HG02678 (cell line): ENCODE measurements at regions not wholly inside any gene's neighbourhood (a gene's known extent, or its start where the extent isn't known, plus 50 kb on each side); places are given as distances from the start of the nearest gene placed in this dataset.
A peak's percentile ranks its signal among the peaks of the same experiment; 100 is the strongest.
"Not testable (repeated sequence)": the region's sequence is repeated elsewhere in the genome, so short reads cannot be mapped to it uniquely, and the experiment has no call there.

ENCODE experiments used
- ATAC-seq: cut with Tn5 transposase; IDR thresholded peaks from one replicate; pipeline ENCODE4 v1.9.1; 2021; ENCODE audit warnings: mild to moderate bottlenecking, moderate library complexity; ENCODE audit not compliant: unreplicated experiment

GRCh38 chr14:106511800-106512198, 985.4 kb downstream of the TMEM121 start:
- ATAC-seq, result no peak

- no peak for ATAC-seq
Measured at GRCh38 chr14:106513302-106513701, 986.9 kb downstream of the TMEM121 start.

GRCh38 chr14:106518054-106518943, 991.9 kb downstream of the TMEM121 start:
- ATAC-seq, result no peak

GRCh38 chr14:106522118-106522517, 995.7 kb downstream of the TMEM121 start:
- not testable (repeated sequence) for ATAC-seq

GRCh38 chr14:106522990-106523389, 996.6 kb downstream of the TMEM121 start:
- no peak for ATAC-seq

- no peak for ATAC-seq
Measured at GRCh38 chr14:106528717-106529116, 1002.3 kb downstream of the TMEM121 start.

- no peak for ATAC-seq
Measured at GRCh38 chr14:106530031-106530422, 1003.6 kb downstream of the TMEM121 start.

GRCh38 chr14:106530423-106531107, 1004.2 kb downstream of the TMEM121 start:
- ATAC-seq, result peak; percentile 75

- not testable (repeated sequence) for ATAC-seq
Measured at GRCh38 chr14:106537597-106537996, 1011.2 kb downstream of the TMEM121 start.

GRCh38 chr14:106538201-106538600, 1011.8 kb downstream of the TMEM121 start:
- ATAC-seq, result no peak

- no peak for ATAC-seq
Measured at GRCh38 chr14:106547735-106548434, 1021.5 kb downstream of the TMEM121 start.

GRCh38 chr14:106549064-106549463, 1022.7 kb downstream of the TMEM121 start:
- no peak for ATAC-seq

- no peak for ATAC-seq
Measured at GRCh38 chr14:106551265-106551664, 1024.9 kb downstream of the TMEM121 start.

GRCh38 chr14:106556211-106556610, 1029.8 kb downstream of the TMEM121 start:
- not testable (repeated sequence) for ATAC-seq

GRCh38 chr14:106556665-106557289, 1030.4 kb downstream of the TMEM121 start:
- ATAC-seq, result no peak

- ATAC-seq, result no peak
Measured at GRCh38 chr14:106562451-106562850, 1036.1 kb downstream of the TMEM121 start.

GRCh38 chr14:106564058-106564643, 1037.8 kb downstream of the TMEM121 start:
- no peak for ATAC-seq

- no peak for ATAC-seq
Measured at GRCh38 chr14:106578481-106578880, 1052.1 kb downstream of the TMEM121 start.

GRCh38 chr14:106579084-106579483, 1052.7 kb downstream of the TMEM121 start:
- no peak for ATAC-seq

- ATAC-seq, result no peak
Measured at GRCh38 chr14:106585692-106586091, 1059.3 kb downstream of the TMEM121 start.
